ENCODE measurements at regions not wholly inside any gene's neighbourhood (a gene's known extent, or its start where the extent isn't known, plus 50 kb on each side); places are given as distances from the start of the nearest gene placed in this dataset.

GRCh38 chr9:105958587-105958986 is 264.2 kb downstream of the TMEM38B start:
- Histone ChIP-seq H3K4me3 (ENCODE audit: low read depth, low read length) (no peak overlapping the region), H3K9me3 (ENCODE audit: severe bottlenecking) (no peaks in the 10 kb centered on the region), H3K36me3 (no peaks in the 10 kb centered on the region), H3K27ac (no peak overlapping the region), H3K27me3 (ENCODE audit: insufficient read depth, low read depth, severe bottlenecking) (no peaks in the 10 kb centered on the region)
- no peak for DNase-seq
- no peak for TF ChIP-seq CTCF (IDR thresholded peaks at IDR 0.05; ENCODE audit: low read depth, low read length)

- Histone ChIP-seq H3K9me3 (ENCODE audit: severe bottlenecking) (no peaks in the 10 kb centered on the region), H3K36me3 (no peaks in the 10 kb centered on the region), H3K27me3 (ENCODE audit: insufficient read depth, low read depth, severe bottlenecking) (no peaks in the 10 kb centered on the region), H3K27ac (no peak overlapping the region), H3K4me3 (ENCODE audit: low read depth, low read length) (no peak overlapping the region)
- DNase-seq = no peak
- no peak for TF ChIP-seq CTCF (IDR thresholded peaks at IDR 0.05; ENCODE audit: low read depth, low read length)
Measured at GRCh38 chr9:105959531-105959930, 265.2 kb downstream of the TMEM38B start.

GRCh38 chr9:105963343-105964099 is 269.2 kb downstream of the TMEM38B start:
- Histone ChIP-seq H3K4me3 (ENCODE audit: low read depth, low read length) (no peak overlapping the region), H3K36me3 (no peaks in the 10 kb centered on the region), H3K27me3 (ENCODE audit: insufficient read depth, low read depth, severe bottlenecking) (no peaks in the 10 kb centered on the region), H3K9me3 (ENCODE audit: severe bottlenecking) (no peaks in the 10 kb centered on the region), H3K27ac (no peak overlapping the region)
- DNase-seq = no peak
- TF ChIP-seq CTCF (IDR thresholded peaks at IDR 0.05; ENCODE audit: low read depth, low read length) = no peak

- no peak for TF ChIP-seq CTCF (IDR thresholded peaks at IDR 0.05; ENCODE audit: low read depth, low read length)
- Histone ChIP-seq H3K27ac (no peak overlapping the region), H3K27me3 (ENCODE audit: insufficient read depth, low read depth, severe bottlenecking) (no peaks in the 10 kb centered on the region), H3K9me3 (ENCODE audit: severe bottlenecking) (no peaks in the 10 kb centered on the region), H3K36me3 (no peaks in the 10 kb centered on the region), H3K4me3 (ENCODE audit: low read depth, low read length) (no peak overlapping the region)
- DNase-seq = no peak
Measured at GRCh38 chr9:105964156-105964555, 269.8 kb downstream of the TMEM38B start.

- H3K4me3 ChIP-seq (ENCODE audit: low read depth, low read length) = no peak overlapping the region
- H3K36me3 ChIP-seq = no peaks in the 10 kb centered on the region
- no peaks in the 10 kb centered on the region for H3K27me3 ChIP-seq (ENCODE audit: insufficient read depth, low read depth, severe bottlenecking)
- TF ChIP-seq CTCF (IDR thresholded peaks at IDR 0.05; ENCODE audit: low read depth, low read length) = no peak
- H3K27ac ChIP-seq = no peak overlapping the region
- H3K9me3 ChIP-seq (ENCODE audit: severe bottlenecking) = no peaks in the 10 kb centered on the region
- DNase-seq = no peak
Measured at GRCh38 chr9:105966834-105967233, 272.5 kb downstream of the TMEM38B start.

GRCh38 chr9:105967248-105967647 is 272.9 kb downstream of the TMEM38B start:
- no peaks in the 10 kb centered on the region for H3K36me3 ChIP-seq
- H3K4me3 ChIP-seq (ENCODE audit: low read depth, low read length) = no peak overlapping the region
- H3K27me3 ChIP-seq (ENCODE audit: insufficient read depth, low read depth, severe bottlenecking) = no peaks in the 10 kb centered on the region
- H3K27ac ChIP-seq = no peak overlapping the region
- no peak for DNase-seq
- no peaks in the 10 kb centered on the region for H3K9me3 ChIP-seq (ENCODE audit: severe bottlenecking)
- no peak for TF ChIP-seq CTCF (IDR thresholded peaks at IDR 0.05; ENCODE audit: low read depth, low read length)

All from WERI-Rb-1 (cell line).